Testis (tissue), 2 donors: ENCODE measurements at regions not wholly inside any gene's neighbourhood (a gene's known extent, or its start where the extent isn't known, plus 50 kb on each side); places are given as distances from the start of the nearest gene placed in this dataset.

ENCODE experiments used
- DNase-seq: peaks from one replicate; pipeline ENCODE4 v3.0.0-alpha.2; 2019
- H3K27ac ChIP-seq, 2 donors: fragments of 200-600 bp; sonication (generic); one replicate each; pipeline ENCODE4 v1.5.1; 2019
- H3K27me3 ChIP-seq: fragments of 200-600 bp; sonication (generic); one replicate; pipeline ENCODE4 v1.5.1; 2019
- H3K36me3 ChIP-seq: fragments of 200-600 bp; sonication (generic); one replicate; pipeline ENCODE4 v1.5.1; 2017; ENCODE audit warnings: low read depth; ENCODE audit errors: missing control alignments
- H3K4me1 ChIP-seq: fragments of 200-600 bp; sonication (generic); one replicate; pipeline ENCODE4 v1.5.1; 2019
- H3K4me3 ChIP-seq, 2 donors: fragments of 200-600 bp; sonication (generic); one replicate each; pipeline ENCODE4 v1.5.1; 2017 to 2019
- H3K9me3 ChIP-seq: fragments of 200-600 bp; sonication (generic); one replicate; pipeline ENCODE4 v1.5.1; 2017
- CTCF ChIP-seq, 3 experiments: fragments of 450-650 bp in 2 of 3; fragments of 200-600 bp in 1 of 3; sonication (generic) in 1 of 3; IDR thresholded peaks; one replicate each; pipeline ENCODE4 v1.5.1; 2016 to 2019; ENCODE audit warnings: antibody characterized with exemption in 3 of 3, mild to moderate bottlenecking in 2 of 3, moderate library complexity in 1 of 3
- POLR2A ChIP-seq: fragments of 450-650 bp; IDR thresholded peaks from one replicate; pipeline ENCODE4 v1.6.1; 2017; ENCODE audit warnings: antibody characterized with exemption, mild to moderate bottlenecking, moderate library complexity
- WGBS, 2 donors: methylation state at CpG; one replicate each; pipeline ENCODE4 v1.1.5; 2018; 5-methylcytosine and 5-hydroxymethylcytosine counted together
- intact Hi-C: fragments of 100-400 bp; cut with DNase I; formaldehyde crosslinking; loops from one replicate; pipeline ENCODE4 v1.15.1; 2023; ENCODE audit warnings: low total_unique reads

- H3K9me3 ChIP-seq, result no peaks in the 10 kb centered on the region
- DNase-seq, result no peak
- no peak overlapping the region for H3K4me3 ChIP-seq
- H3K36me3 ChIP-seq, result no peaks in the 10 kb centered on the region
- TF ChIP-seq POLR2A, result no peak
- 94% methylated on average over 4 of the region's 4 CpGs for WGBS, 2 donors
- H3K4me1 ChIP-seq, result no peaks in the 10 kb centered on the region
- H3K27me3 ChIP-seq, result no peaks in the 10 kb centered on the region
- intact Hi-C loops, result no loop called here
- no peak overlapping the region for H3K27ac ChIP-seq
Observed at GRCh38 chr2:153299809-153300208, 178.8 kb downstream of the RPRM start.

- TF ChIP-seq CTCF (IDR thresholded peaks at IDR 0.05), result no peak
- no peak for TF ChIP-seq POLR2A
- no peak for DNase-seq
- no peaks in the 10 kb centered on the region for H3K36me3 ChIP-seq
- H3K9me3 ChIP-seq, result no peaks in the 10 kb centered on the region
- no peaks in the 10 kb centered on the region for H3K4me1 ChIP-seq
- intact Hi-C loops, result no loop called here
- 79 to 85% methylated on average over 3 of the region's 3 CpGs for WGBS, 2 donors
- H3K27me3 ChIP-seq, result no peaks in the 10 kb centered on the region
- H3K27ac ChIP-seq, result no peak overlapping the region
- H3K4me3 ChIP-seq, result no peak overlapping the region
Observed at GRCh38 chr2:153299217-153299616, 179.3 kb downstream of the RPRM start.

GRCh38 chr2:153294199-153294786, 184.3 kb downstream of the RPRM start:
- DNase-seq, result no peak
- H3K27ac ChIP-seq, result no peak overlapping the region
- no peak overlapping the region for H3K4me3 ChIP-seq
- H3K27me3 ChIP-seq, result no peaks in the 10 kb centered on the region
- intact Hi-C loops, result no loop called here
- H3K4me1 ChIP-seq, result no peaks in the 10 kb centered on the region
- TF ChIP-seq CTCF (IDR thresholded peaks at IDR 0.05) (no peak), POLR2A (no peak)
- no peaks in the 10 kb centered on the region for H3K9me3 ChIP-seq
- 23 to 25% methylated on average over 2 of the region's 2 CpGs for WGBS, 2 donors
- no peaks in the 10 kb centered on the region for H3K36me3 ChIP-seq

- no peaks in the 10 kb centered on the region for H3K4me1 ChIP-seq
- H3K27me3 ChIP-seq, result no peaks in the 10 kb centered on the region
- intact Hi-C loops, result no loop called here
- no peaks in the 10 kb centered on the region for H3K36me3 ChIP-seq
- DNase-seq, result no peak
- H3K27ac ChIP-seq, result no peak overlapping the region
- TF ChIP-seq POLR2A (no peak), CTCF (IDR thresholded peaks at IDR 0.05) (no peak)
- no peaks in the 10 kb centered on the region for H3K9me3 ChIP-seq
- 80 to 81% methylated on average over 5 of the region's 5 CpGs for WGBS, 2 donors
- H3K4me3 ChIP-seq, result no peak overlapping the region
Observed at GRCh38 chr2:153291718-153292117, 186.8 kb downstream of the RPRM start.

- H3K27ac ChIP-seq, result no peak overlapping the region
- intact Hi-C loops, result no loop called here
- H3K27me3 ChIP-seq, result no peaks in the 10 kb centered on the region
- 28 to 39% methylated on average over 24 of the region's 24 CpGs for WGBS, 2 donors
- H3K36me3 ChIP-seq, result no peaks in the 10 kb centered on the region
- H3K4me1 ChIP-seq, result no peaks in the 10 kb centered on the region
- TF ChIP-seq CTCF (IDR thresholded peaks at IDR 0.05) (no peak), POLR2A (no peak)
- H3K4me3 ChIP-seq, result peak overlapping the region in 1 of 2 donors; percentile 29
- no peaks in the 10 kb centered on the region for H3K9me3 ChIP-seq
- DNase-seq, result peak; percentile 46
Observed at GRCh38 chr2:153287109-153287801, 191.3 kb downstream of the RPRM start.
